ENCODE measurements at regions not wholly inside any gene's neighbourhood (a gene's known extent, or its start where the extent isn't known, plus 50 kb on each side); places are given as distances from the start of the nearest gene placed in this dataset.
"Not testable (repeated sequence)": the region's sequence is repeated elsewhere in the genome, so short reads cannot be mapped to it uniquely, and the experiment has no call there.

- DNase-seq = not testable (repeated sequence)
Observed at GRCh38 chr1:148432318-148432717, 50.8 kb downstream of the PPIAL4G start.

GRCh38 chr1:148429856-148430255, 53.2 kb downstream of the PPIAL4G start:
- not testable (repeated sequence) for DNase-seq

GRCh38 chr1:148426940-148427611, 56.0 kb downstream of the PPIAL4G start:
- not testable (repeated sequence) for DNase-seq

- not testable (repeated sequence) for DNase-seq
Observed at GRCh38 chr1:148426385-148426784, 56.7 kb downstream of the PPIAL4G start.

- DNase-seq = not testable (repeated sequence)
Observed at GRCh38 chr1:148424143-148425003, 58.7 kb downstream of the PPIAL4G start.

GRCh38 chr1:148422921-148423320, 60.2 kb downstream of the PPIAL4G start:
- DNase-seq = not testable (repeated sequence)

GRCh38 chr1:148417241-148417640, 65.9 kb downstream of the PPIAL4G start:
- not testable (repeated sequence) for DNase-seq

- DNase-seq = not testable (repeated sequence)
Observed at GRCh38 chr1:148413385-148413784, 69.7 kb downstream of the PPIAL4G start.

GRCh38 chr1:148404786-148405568, 78.1 kb downstream of the PPIAL4G start:
- not testable (repeated sequence) for DNase-seq

GRCh38 chr1:148403925-148404324, 79.2 kb downstream of the PPIAL4G start:
- DNase-seq = not testable (repeated sequence)

GRCh38 chr1:148403085-148403456, 80.0 kb downstream of the PPIAL4G start:
- not testable (repeated sequence) for DNase-seq

- not testable (repeated sequence) for DNase-seq
Observed at GRCh38 chr1:148402152-148403084, 80.7 kb downstream of the PPIAL4G start.

GRCh38 chr1:148397516-148397915, 85.6 kb downstream of the PPIAL4G start:
- not testable (repeated sequence) for DNase-seq

- not testable (repeated sequence) for DNase-seq
Observed at GRCh38 chr1:148392505-148392904, 90.6 kb downstream of the PPIAL4G start.

GRCh38 chr1:148391323-148391722, 91.8 kb downstream of the PPIAL4G start:
- not testable (repeated sequence) for DNase-seq

GRCh38 chr1:148389027-148389339, 94.1 kb downstream of the PPIAL4G start:
- no peak for DNase-seq

- no peak for DNase-seq
Observed at GRCh38 chr1:148388260-148389026, 94.7 kb downstream of the PPIAL4G start.

GRCh38 chr1:148387949-148388259, 95.2 kb downstream of the PPIAL4G start:
- not testable (repeated sequence) for DNase-seq

- DNase-seq = not testable (repeated sequence)
Observed at GRCh38 chr1:148387122-148387948, 95.8 kb downstream of the PPIAL4G start.

- no peak for DNase-seq
Observed at GRCh38 chr1:148386617-148387016, 96.5 kb downstream of the PPIAL4G start.

- DNase-seq = not testable (repeated sequence)
Observed at GRCh38 chr1:148386031-148386398, 97.1 kb downstream of the PPIAL4G start.
